H9 (cell line): ENCODE measurements at regions not wholly inside any gene's neighbourhood (a gene's known extent, or its start where the extent isn't known, plus 50 kb on each side); places are given as distances from the start of the nearest gene placed in this dataset.

Experiments
- DNase-seq: peaks from one replicate; pipeline ENCODE4 v3.0.0-alpha.2; 2017
- H2AFZ ChIP-seq: one replicate; pipeline ENCODE4 v1.6.1; 2013; ENCODE audit warnings: mild to moderate bottlenecking, low read length, control low read depth, moderate library complexity
- H2AK5ac ChIP-seq: 2 replicates; pipeline ENCODE4 v1.6.1; 2013; ENCODE audit warnings: low read length, control low read depth, mixed read lengths; ENCODE audit not compliant: insufficient read length
- H2BK120ac ChIP-seq: one replicate; pipeline ENCODE4 v1.6.1; 2013; ENCODE audit warnings: low read depth, mild to moderate bottlenecking, low read length, control low read depth, inconsistent platforms; ENCODE audit not compliant: poor library complexity, severe bottlenecking
- H2BK12ac ChIP-seq: 2 replicates; pipeline ENCODE4 v1.6.1; 2013; ENCODE audit warnings: low read length, control low read depth, mixed read lengths, low read depth; ENCODE audit not compliant: insufficient read length
- H2BK15ac ChIP-seq: 2 replicates; pipeline ENCODE4 v1.6.1; 2013; ENCODE audit warnings: low read depth, low read length, control low read depth
- H2BK20ac ChIP-seq: one replicate; pipeline ENCODE4 v1.6.1; 2013; ENCODE audit warnings: low read depth, mild to moderate bottlenecking, low read length, control low read depth, inconsistent platforms; ENCODE audit not compliant: poor library complexity, severe bottlenecking
- H2BK5ac ChIP-seq: 2 replicates; pipeline ENCODE4 v1.6.1; 2013; ENCODE audit warnings: low read length, control low read depth, mixed read lengths; ENCODE audit not compliant: insufficient read length
- H3K14ac ChIP-seq: 2 replicates; pipeline ENCODE4 v1.6.1; 2013; ENCODE audit warnings: low read length, control low read depth; ENCODE audit not compliant: insufficient read depth
- H3K18ac ChIP-seq: 2 replicates; pipeline ENCODE4 v1.6.1; 2013; ENCODE audit warnings: low read depth, mild to moderate bottlenecking, mixed read lengths, low read length, control low read depth; ENCODE audit not compliant: insufficient read length
- H3K23ac ChIP-seq: 2 replicates; pipeline ENCODE4 v1.6.1; 2013; ENCODE audit warnings: low read length, control low read depth, mixed read lengths, low read depth; ENCODE audit not compliant: insufficient read length
- H3K23me2 ChIP-seq: 2 replicates; pipeline ENCODE4 v1.6.1; 2013; ENCODE audit warnings: low read depth, mild to moderate bottlenecking, mixed read lengths, low read length, control low read depth; ENCODE audit not compliant: insufficient read length, poor library complexity, severe bottlenecking
- H3K27ac ChIP-seq: 2 replicates; pipeline ENCODE4 v1.5.1; 2013; ENCODE audit warnings: low read length, control low read depth, mixed read lengths, low read depth; ENCODE audit not compliant: insufficient read length
- H3K27me3 ChIP-seq: 2 replicates; pipeline ENCODE4 v1.6.1; 2013; ENCODE audit warnings: low read length, control low read depth, inconsistent platforms; ENCODE audit not compliant: insufficient read depth
- H3K4ac ChIP-seq: 2 replicates; pipeline ENCODE4 v1.6.1; 2013; ENCODE audit warnings: low read depth, mild to moderate bottlenecking, control low read depth, inconsistent platforms, low read length, moderate library complexity
- H3K4me1 ChIP-seq: 2 replicates; pipeline ENCODE4 v1.6.1; 2013; ENCODE audit warnings: low read length, control low read depth, inconsistent platforms; ENCODE audit not compliant: insufficient read depth
- H3K4me2 ChIP-seq: 2 replicates; pipeline ENCODE4 v1.6.1; 2013; ENCODE audit warnings: low read length, control low read depth, mixed read lengths; ENCODE audit not compliant: insufficient read length, insufficient read depth
- H3K56ac ChIP-seq: 2 replicates; pipeline ENCODE4 v1.6.1; 2013; ENCODE audit warnings: low read depth, mild to moderate bottlenecking, mixed read lengths, low read length, control low read depth; ENCODE audit not compliant: insufficient read length
- H3K79me1 ChIP-seq: 2 replicates; pipeline ENCODE4 v1.6.1; 2013; ENCODE audit warnings: low read depth, mild to moderate bottlenecking, moderate library complexity, low read length, control low read depth, inconsistent platforms; ENCODE audit not compliant: insufficient read depth, poor library complexity, severe bottlenecking
- H3K79me2 ChIP-seq: 2 replicates; pipeline ENCODE4 v1.6.1; 2013; ENCODE audit warnings: low read length, control low read depth, inconsistent platforms; ENCODE audit not compliant: insufficient read depth
- H3K9ac ChIP-seq: 2 replicates; pipeline ENCODE4 v1.6.1; 2013; ENCODE audit warnings: low read length, control low read depth, mixed read lengths; ENCODE audit not compliant: insufficient read length; ENCODE audit errors: extremely low read depth
- H3K9me3 ChIP-seq: one replicate; pipeline ENCODE4 v1.6.1; 2013; ENCODE audit warnings: low read depth, low read length, inconsistent platforms; ENCODE audit not compliant: control insufficient read depth
- H3T11ph ChIP-seq: one replicate; pipeline ENCODE4 v1.6.1; 2013; ENCODE audit warnings: mild to moderate bottlenecking, low read length, control low read depth, inconsistent platforms
- H4K20me1 ChIP-seq: one replicate; pipeline ENCODE4 v1.6.1; 2013; ENCODE audit not compliant: control insufficient read depth, insufficient read length, insufficient read depth
- H4K5ac ChIP-seq: 2 replicates; pipeline ENCODE4 v1.6.1; 2013; ENCODE audit warnings: low read depth, mild to moderate bottlenecking, mixed read lengths, low read length, control low read depth; ENCODE audit not compliant: insufficient read length
- H4K8ac ChIP-seq: replicated peaks from 2 replicates; pipeline ENCODE4 v1.6.1; 2013; ENCODE audit warnings: low read length, control low read depth, mixed read lengths, low read depth; ENCODE audit not compliant: insufficient read length
- H4K91ac ChIP-seq: 2 replicates; pipeline ENCODE4 v1.6.1; 2013; ENCODE audit warnings: low read depth, mild to moderate bottlenecking, moderate library complexity, mixed read lengths, low read length, control low read depth; ENCODE audit not compliant: insufficient read length
- H3K27ac Mint-ChIP-seq, 3 experiments: 2 replicates in 2 of 3; 3 replicates in 1 of 3; pipeline ENCODE4 v1.8.0; 2020 to 2021; ENCODE audit warnings: mixed read lengths in 3 of 3, mild to moderate bottlenecking in 1 of 3, moderate library complexity in 1 of 3
- H3K27me3 Mint-ChIP-seq: 2 replicates; pipeline ENCODE4 v1.8.0; 2021; ENCODE audit warnings: low read depth, mild to moderate bottlenecking, moderate library complexity, mixed read lengths
- H3K36me3 Mint-ChIP-seq, 3 experiments: 2 replicates in 2 of 3; 3 replicates in 1 of 3; pipeline ENCODE4 v1.8.0; 2020 to 2021; ENCODE audit warnings: low read depth in 3 of 3, mixed read lengths in 3 of 3; ENCODE audit not compliant: insufficient read depth in 1 of 3
- H3K4me1 Mint-ChIP-seq, 2 experiments: 2 replicates each; pipeline ENCODE4 v1.8.0; 2020; ENCODE audit warnings: mixed read lengths in 2 of 2
- H3K4me3 Mint-ChIP-seq, 2 experiments: 2 replicates in 1 of 2; 3 replicates in 1 of 2; pipeline ENCODE4 v1.8.0; 2020 to 2021; ENCODE audit warnings: mild to moderate bottlenecking in 2 of 2, mixed read lengths in 2 of 2, moderate library complexity in 1 of 2
- H3K9me3 Mint-ChIP-seq, 2 experiments: 2 replicates in 1 of 2; 3 replicates in 1 of 2; pipeline ENCODE4 v1.8.0; 2020; ENCODE audit warnings: mild to moderate bottlenecking in 2 of 2, mixed read lengths in 2 of 2, moderate library complexity in 1 of 2
- WGBS: extraction: QIAGEN DNeasy Blood & Tissue Kit; methylation state at CpG from one replicate; pipeline ENCODE4 v1.1.7; 2013; ENCODE audit warnings: missing lambda C conversion rate, low lambda C conversion rate, mixed read lengths; ENCODE audit not compliant: insufficient read length; ENCODE audit errors: extremely low coverage; 5-methylcytosine and 5-hydroxymethylcytosine counted together
- TF ChIP-seq, protein P1 (sequence below): fragments of 200-600 bp; sonication (generic); conservative IDR thresholded peaks from 3 replicates; pipeline ENCODE4 v1.8.0; 2021; ENCODE audit warnings: antibody characterized with exemption, mild to moderate bottlenecking

DNA sequence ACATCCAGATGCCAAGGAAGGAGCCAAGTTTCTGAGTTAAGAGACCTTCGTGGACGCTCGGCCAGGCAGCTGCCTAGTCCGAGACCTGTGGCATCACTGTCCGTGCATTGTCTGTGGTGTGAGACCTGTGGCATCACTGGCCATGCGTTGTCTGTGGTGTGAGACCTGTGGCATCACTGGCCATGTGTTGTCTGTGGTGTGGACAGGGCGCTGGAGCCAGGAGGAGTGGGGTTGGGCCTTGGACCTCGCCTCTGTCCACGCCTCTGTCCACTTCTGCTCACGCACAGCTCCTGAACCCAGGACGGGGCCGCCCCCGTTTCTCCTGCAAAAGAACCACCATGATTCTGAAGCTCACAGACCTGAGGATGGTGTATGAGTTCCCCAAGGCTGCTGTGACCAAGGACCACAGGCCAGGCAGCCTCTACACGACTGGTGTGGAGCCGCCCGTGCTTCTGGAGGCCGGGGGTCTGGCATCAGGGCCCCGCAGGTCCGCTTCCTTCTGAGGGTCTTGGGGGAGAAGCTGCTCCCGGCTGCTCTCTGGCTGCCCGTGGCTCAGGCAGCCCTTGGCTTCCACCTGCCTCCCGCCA is 1218.3 kb downstream of the BRD1 start:
- Histone ChIP-seq H3T11ph (no peak overlapping the region), H3K23ac (no peak overlapping the region), H3K79me2 (peaks cover 2% of the 10 kb centered on the region; the same call in 1 of the 2 replicates), H3K79me1 (no peaks in the 10 kb centered on the region), H2BK12ac (no peak overlapping the region), H2BK20ac (no peak overlapping the region), H3K9me3 (no peaks in the 10 kb centered on the region), H2BK15ac (no peak overlapping the region), H3K27ac (no peak overlapping the region), H3K9ac (no peak overlapping the region), H3K4me1 (no peaks in the 10 kb centered on the region), H4K91ac (no peak overlapping the region), H3K27me3 (no peaks in the 10 kb centered on the region), H4K5ac (no peak overlapping the region), H2AFZ (no peak overlapping the region), H4K8ac (no peak overlapping the region), H3K14ac (no peak overlapping the region; the same call in 1 of the 2 replicates), H3K18ac (no peak overlapping the region), H3K4me2 (no peak overlapping the region), H2AK5ac (no peak overlapping the region), H3K23me2 (no peaks in the 10 kb centered on the region), H4K20me1 (no peaks in the 10 kb centered on the region), H3K4ac (no peak overlapping the region), H3K56ac (no peak overlapping the region), H2BK5ac (no peak overlapping the region), H2BK120ac (no peak overlapping the region)
- no CpG with 5 or more reads among the region's 22 CpGs for WGBS
- peaks cover 7 to 8% (median 7%) of the 10 kb centered on the region in 3 experiments for H3K36me3 Mint-ChIP-seq
- H3K4me3 Mint-ChIP-seq = no peak overlapping the region
- no peak overlapping the region; a peak in 1 of 7 replicates for H3K27ac Mint-ChIP-seq
- H3K4me1 Mint-ChIP-seq = peaks cover 13 to 14% of the 10 kb centered on the region in 2 experiments
- H3K9me3 Mint-ChIP-seq = peaks cover 7 to 9% of the 10 kb centered on the region in 2 experiments; a peak in 2 of 5 replicates
- peaks cover 1% of the 10 kb centered on the region; the same call in 1 of the 2 replicates for H3K27me3 Mint-ChIP-seq
- DNase-seq = no peak
- TF ChIP-seq, protein P1, sequence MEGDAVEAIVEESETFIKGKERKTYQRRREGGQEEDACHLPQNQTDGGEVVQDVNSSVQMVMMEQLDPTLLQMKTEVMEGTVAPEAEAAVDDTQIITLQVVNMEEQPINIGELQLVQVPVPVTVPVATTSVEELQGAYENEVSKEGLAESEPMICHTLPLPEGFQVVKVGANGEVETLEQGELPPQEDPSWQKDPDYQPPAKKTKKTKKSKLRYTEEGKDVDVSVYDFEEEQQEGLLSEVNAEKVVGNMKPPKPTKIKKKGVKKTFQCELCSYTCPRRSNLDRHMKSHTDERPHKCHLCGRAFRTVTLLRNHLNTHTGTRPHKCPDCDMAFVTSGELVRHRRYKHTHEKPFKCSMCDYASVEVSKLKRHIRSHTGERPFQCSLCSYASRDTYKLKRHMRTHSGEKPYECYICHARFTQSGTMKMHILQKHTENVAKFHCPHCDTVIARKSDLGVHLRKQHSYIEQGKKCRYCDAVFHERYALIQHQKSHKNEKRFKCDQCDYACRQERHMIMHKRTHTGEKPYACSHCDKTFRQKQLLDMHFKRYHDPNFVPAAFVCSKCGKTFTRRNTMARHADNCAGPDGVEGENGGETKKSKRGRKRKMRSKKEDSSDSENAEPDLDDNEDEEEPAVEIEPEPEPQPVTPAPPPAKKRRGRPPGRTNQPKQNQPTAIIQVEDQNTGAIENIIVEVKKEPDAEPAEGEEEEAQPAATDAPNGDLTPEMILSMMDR = no peak
